ENCODE measurements at regions not wholly inside any gene's neighbourhood (a gene's known extent, or its start where the extent isn't known, plus 50 kb on each side); places are given as distances from the start of the nearest gene placed in this dataset.

DNA sequence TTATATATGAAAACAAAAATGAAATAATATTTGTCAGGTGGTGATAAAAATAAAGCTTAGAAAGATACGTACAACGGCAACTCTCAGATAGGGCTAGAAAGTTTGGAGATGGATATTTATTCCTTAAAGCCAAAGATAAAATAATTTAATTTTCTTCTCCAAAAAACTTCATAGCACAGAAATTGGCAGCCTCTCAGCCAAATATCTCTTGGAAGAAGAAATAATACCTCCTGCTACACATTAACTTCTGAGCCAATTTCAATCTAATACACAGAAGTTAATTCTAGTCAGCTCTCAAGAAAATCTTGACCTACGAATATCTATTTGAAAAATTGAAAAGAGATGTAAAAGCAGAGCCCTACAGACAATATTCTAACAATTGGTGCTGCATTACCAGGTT, 122.4 kb downstream of the TES start:
- no peaks in the 10 kb centered on the region for H3K4me1 ChIP-seq (ENCODE audit: control insufficient read depth in 4 of 4, insufficient read depth in 4 of 4, low read length in 3 of 4)
- 87% methylated on average over 3 of the region's 3 CpGs for WGBS
- H3K27ac ChIP-seq (ENCODE audit: low read depth in 1 of 2, low read length in 2 of 2): no peak overlapping the region
- H3K9me3 ChIP-seq (ENCODE audit: control insufficient read depth in 4 of 4, low read length in 3 of 4): no peaks in the 10 kb centered on the region
- no peaks in the 10 kb centered on the region for H3K36me3 ChIP-seq (ENCODE audit: control insufficient read depth in 4 of 4, insufficient read depth in 3 of 4, low read depth in 1 of 4, low read length in 3 of 4)
- no peak for DNase-seq (ENCODE audit: low spot score)
- no peak overlapping the region for H3K9ac ChIP-seq (ENCODE audit: low read depth in 1 of 2, low read length in 2 of 2)
- H3K27me3 ChIP-seq (ENCODE audit: control insufficient read depth in 4 of 4, insufficient read depth in 4 of 4, low read length in 3 of 4): no peaks in the 10 kb centered on the region
- TF ChIP-seq GABPA (IDR thresholded peaks at IDR 0.05 in 1 of 2, conservative IDR thresholded peaks at IDR 0.05 in 1 of 2) (no peak), HNF4A (conservative IDR thresholded peaks at IDR 0.05) (no peak), TAF1 (conservative IDR thresholded peaks at IDR 0.05) (no peak), FOXA1 (IDR thresholded peaks at IDR 0.05) (no peak), YY1 (IDR thresholded peaks at IDR 0.05) (no peak)
- TF ChIP-seq, protein P1, sequence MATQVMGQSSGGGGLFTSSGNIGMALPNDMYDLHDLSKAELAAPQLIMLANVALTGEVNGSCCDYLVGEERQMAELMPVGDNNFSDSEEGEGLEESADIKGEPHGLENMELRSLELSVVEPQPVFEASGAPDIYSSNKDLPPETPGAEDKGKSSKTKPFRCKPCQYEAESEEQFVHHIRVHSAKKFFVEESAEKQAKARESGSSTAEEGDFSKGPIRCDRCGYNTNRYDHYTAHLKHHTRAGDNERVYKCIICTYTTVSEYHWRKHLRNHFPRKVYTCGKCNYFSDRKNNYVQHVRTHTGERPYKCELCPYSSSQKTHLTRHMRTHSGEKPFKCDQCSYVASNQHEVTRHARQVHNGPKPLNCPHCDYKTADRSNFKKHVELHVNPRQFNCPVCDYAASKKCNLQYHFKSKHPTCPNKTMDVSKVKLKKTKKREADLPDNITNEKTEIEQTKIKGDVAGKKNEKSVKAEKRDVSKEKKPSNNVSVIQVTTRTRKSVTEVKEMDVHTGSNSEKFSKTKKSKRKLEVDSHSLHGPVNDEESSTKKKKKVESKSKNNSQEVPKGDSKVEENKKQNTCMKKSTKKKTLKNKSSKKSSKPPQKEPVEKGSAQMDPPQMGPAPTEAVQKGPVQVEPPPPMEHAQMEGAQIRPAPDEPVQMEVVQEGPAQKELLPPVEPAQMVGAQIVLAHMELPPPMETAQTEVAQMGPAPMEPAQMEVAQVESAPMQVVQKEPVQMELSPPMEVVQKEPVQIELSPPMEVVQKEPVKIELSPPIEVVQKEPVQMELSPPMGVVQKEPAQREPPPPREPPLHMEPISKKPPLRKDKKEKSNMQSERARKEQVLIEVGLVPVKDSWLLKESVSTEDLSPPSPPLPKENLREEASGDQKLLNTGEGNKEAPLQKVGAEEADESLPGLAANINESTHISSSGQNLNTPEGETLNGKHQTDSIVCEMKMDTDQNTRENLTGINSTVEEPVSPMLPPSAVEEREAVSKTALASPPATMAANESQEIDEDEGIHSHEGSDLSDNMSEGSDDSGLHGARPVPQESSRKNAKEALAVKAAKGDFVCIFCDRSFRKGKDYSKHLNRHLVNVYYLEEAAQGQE (IDR thresholded peaks at IDR 0.05): no peak
- TF ChIP-seq, protein P2, sequence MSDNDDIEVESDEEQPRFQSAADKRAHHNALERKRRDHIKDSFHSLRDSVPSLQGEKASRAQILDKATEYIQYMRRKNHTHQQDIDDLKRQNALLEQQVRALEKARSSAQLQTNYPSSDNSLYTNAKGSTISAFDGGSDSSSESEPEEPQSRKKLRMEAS (IDR thresholded peaks at IDR 0.05): no peak
- TF ChIP-seq, protein P3, sequence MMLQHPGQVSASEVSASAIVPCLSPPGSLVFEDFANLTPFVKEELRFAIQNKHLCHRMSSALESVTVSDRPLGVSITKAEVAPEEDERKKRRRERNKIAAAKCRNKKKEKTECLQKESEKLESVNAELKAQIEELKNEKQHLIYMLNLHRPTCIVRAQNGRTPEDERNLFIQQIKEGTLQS (IDR thresholded peaks at IDR 0.05): no peak
- H3K4me3 ChIP-seq (ENCODE audit: low read depth in 1 of 3, low read length in 3 of 3): no peak overlapping the region

DNA sequence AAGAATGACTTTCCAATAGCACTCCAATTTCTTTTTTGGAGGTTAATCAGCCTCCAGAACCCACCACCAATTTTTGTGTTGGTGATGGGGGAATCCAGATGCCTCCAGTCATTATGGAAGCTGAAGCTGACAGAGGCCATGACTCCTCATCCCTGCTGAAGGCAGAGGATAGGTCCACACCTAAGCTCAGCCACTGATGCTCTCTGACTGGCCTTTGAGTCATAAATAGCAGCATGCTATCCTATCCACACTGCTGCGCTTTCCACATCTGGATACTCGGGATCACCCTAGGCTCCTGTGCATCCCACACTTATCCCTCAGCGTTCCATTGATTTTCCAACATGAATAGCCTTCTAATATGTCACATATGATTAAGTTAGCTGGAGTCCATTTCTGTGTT, 124.2 kb downstream of the TES start:
- H3K9ac ChIP-seq (ENCODE audit: low read depth in 1 of 2, low read length in 2 of 2): no peak overlapping the region
- H3K4me3 ChIP-seq (ENCODE audit: low read depth in 1 of 3, low read length in 3 of 3): no peak overlapping the region
- H3K9me3 ChIP-seq (ENCODE audit: control insufficient read depth in 4 of 4, low read length in 3 of 4): no peaks in the 10 kb centered on the region
- H3K27me3 ChIP-seq (ENCODE audit: control insufficient read depth in 4 of 4, insufficient read depth in 4 of 4, low read length in 3 of 4): no peaks in the 10 kb centered on the region
- no peak for DNase-seq (ENCODE audit: low spot score)
- no peaks in the 10 kb centered on the region for H3K36me3 ChIP-seq (ENCODE audit: control insufficient read depth in 4 of 4, insufficient read depth in 3 of 4, low read depth in 1 of 4, low read length in 3 of 4)
- no peak overlapping the region for H3K27ac ChIP-seq (ENCODE audit: low read depth in 1 of 2, low read length in 2 of 2)
- TF ChIP-seq NR2F2 (IDR thresholded peaks at IDR 0.05): no peak
- H3K4me1 ChIP-seq (ENCODE audit: control insufficient read depth in 4 of 4, insufficient read depth in 4 of 4, low read length in 3 of 4): peaks cover 0 to 5% (median 2%) of the 10 kb centered on the region in 4 donors
- 98% methylated on average over 3 of the region's 3 CpGs for WGBS

DNA sequence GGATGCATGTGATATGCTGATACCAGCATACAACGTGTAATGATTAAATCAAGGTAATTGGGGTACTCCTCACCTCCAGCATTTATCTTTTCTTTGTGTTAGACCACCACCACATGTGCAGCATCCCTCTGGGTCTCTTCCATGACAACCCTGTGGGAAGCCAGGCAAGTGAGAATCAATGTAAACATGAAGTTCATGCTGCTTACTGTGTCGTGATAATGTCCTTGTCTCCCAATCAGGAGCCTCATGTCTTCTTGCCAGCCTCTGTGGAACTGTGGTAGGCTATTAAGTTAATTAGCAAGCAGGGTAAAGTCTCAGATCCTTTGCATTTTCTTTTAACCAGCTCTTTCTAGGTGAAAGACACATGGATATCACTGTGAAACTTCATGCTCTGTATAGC, 126.7 kb downstream of the TES start:
- WGBS: 88% methylated on average over 2 of the region's 2 CpGs
- Histone ChIP-seq H3K4me1 (ENCODE audit: control insufficient read depth in 4 of 4, insufficient read depth in 4 of 4, low read length in 3 of 4) (peaks cover 3 to 12% (median 7%) of the 10 kb centered on the region in 4 donors), H3K27me3 (ENCODE audit: control insufficient read depth in 4 of 4, insufficient read depth in 4 of 4, low read length in 3 of 4) (no peaks in the 10 kb centered on the region), H3K4me3 (ENCODE audit: low read depth in 1 of 3, low read length in 3 of 3) (no peak overlapping the region), H3K9me3 (ENCODE audit: control insufficient read depth in 4 of 4, low read length in 3 of 4) (no peaks in the 10 kb centered on the region), H3K9ac (ENCODE audit: low read depth in 1 of 2, low read length in 2 of 2) (no peak overlapping the region), H3K36me3 (ENCODE audit: control insufficient read depth in 4 of 4, insufficient read depth in 3 of 4, low read depth in 1 of 4, low read length in 3 of 4) (no peaks in the 10 kb centered on the region), H3K27ac (ENCODE audit: low read depth in 1 of 2, low read length in 2 of 2) (no peak overlapping the region)
- no peak for DNase-seq (ENCODE audit: low spot score)
- TF ChIP-seq, protein P4, sequence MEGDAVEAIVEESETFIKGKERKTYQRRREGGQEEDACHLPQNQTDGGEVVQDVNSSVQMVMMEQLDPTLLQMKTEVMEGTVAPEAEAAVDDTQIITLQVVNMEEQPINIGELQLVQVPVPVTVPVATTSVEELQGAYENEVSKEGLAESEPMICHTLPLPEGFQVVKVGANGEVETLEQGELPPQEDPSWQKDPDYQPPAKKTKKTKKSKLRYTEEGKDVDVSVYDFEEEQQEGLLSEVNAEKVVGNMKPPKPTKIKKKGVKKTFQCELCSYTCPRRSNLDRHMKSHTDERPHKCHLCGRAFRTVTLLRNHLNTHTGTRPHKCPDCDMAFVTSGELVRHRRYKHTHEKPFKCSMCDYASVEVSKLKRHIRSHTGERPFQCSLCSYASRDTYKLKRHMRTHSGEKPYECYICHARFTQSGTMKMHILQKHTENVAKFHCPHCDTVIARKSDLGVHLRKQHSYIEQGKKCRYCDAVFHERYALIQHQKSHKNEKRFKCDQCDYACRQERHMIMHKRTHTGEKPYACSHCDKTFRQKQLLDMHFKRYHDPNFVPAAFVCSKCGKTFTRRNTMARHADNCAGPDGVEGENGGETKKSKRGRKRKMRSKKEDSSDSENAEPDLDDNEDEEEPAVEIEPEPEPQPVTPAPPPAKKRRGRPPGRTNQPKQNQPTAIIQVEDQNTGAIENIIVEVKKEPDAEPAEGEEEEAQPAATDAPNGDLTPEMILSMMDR (IDR thresholded peaks at IDR 0.05; ENCODE audit: low read depth, low read length, missing input control): no peak
- TF ChIP-seq EGR1 (IDR thresholded peaks at IDR 0.05; ENCODE audit: low read depth in 2 of 2): no peak
- no peak for TF ChIP-seq RXRA (IDR thresholded peaks at IDR 0.05)
- TF ChIP-seq SP1 (IDR thresholded peaks at IDR 0.05): no peak
- no peak for TF ChIP-seq TAF1 (conservative IDR thresholded peaks at IDR 0.05)
- TF ChIP-seq HNF4A (conservative IDR thresholded peaks at IDR 0.05): no peak
- TF ChIP-seq, protein P2 (IDR thresholded peaks at IDR 0.05): no peak
- TF ChIP-seq RAD21 (IDR thresholded peaks at IDR 0.05): no peak
- TF ChIP-seq, protein P5, sequence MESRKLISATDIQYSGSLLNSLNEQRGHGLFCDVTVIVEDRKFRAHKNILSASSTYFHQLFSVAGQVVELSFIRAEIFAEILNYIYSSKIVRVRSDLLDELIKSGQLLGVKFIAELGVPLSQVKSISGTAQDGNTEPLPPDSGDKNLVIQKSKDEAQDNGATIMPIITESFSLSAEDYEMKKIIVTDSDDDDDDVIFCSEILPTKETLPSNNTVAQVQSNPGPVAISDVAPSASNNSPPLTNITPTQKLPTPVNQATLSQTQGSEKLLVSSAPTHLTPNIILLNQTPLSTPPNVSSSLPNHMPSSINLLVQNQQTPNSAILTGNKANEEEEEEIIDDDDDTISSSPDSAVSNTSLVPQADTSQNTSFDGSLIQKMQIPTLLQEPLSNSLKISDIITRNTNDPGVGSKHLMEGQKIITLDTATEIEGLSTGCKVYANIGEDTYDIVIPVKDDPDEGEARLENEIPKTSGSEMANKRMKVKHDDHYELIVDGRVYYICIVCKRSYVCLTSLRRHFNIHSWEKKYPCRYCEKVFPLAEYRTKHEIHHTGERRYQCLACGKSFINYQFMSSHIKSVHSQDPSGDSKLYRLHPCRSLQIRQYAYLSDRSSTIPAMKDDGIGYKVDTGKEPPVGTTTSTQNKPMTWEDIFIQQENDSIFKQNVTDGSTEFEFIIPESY (IDR thresholded peaks at IDR 0.05): no peak
- TF ChIP-seq, protein P1 (IDR thresholded peaks at IDR 0.05): no peak
- no peak for TF ChIP-seq YY1 (IDR thresholded peaks at IDR 0.05)
- no peak for TF ChIP-seq FOXA2 (IDR thresholded peaks at IDR 0.05)
